SK-N-SH (cell line): ENCODE measurements at regions not wholly inside any gene's neighbourhood (a gene's known extent, or its start where the extent isn't known, plus 50 kb on each side); places are given as distances from the start of the nearest gene placed in this dataset.

Experiments used
- CTCF ChIP-seq: fragments of 200-600 bp; sonication (generic); IDR thresholded peaks from 2 replicates; pipeline ENCODE4 v1.6.1; 2017; ENCODE audit warnings: antibody characterized with exemption, mild to moderate bottlenecking, moderate library complexity
- EZH2phosphoT487 ChIP-seq: fragments of 200-600 bp; sonication (generic); IDR thresholded peaks from 2 replicates; pipeline ENCODE4 v1.6.1; 2017; ENCODE audit warnings: low read depth, mixed run types, mild to moderate bottlenecking, antibody characterized with exemption, moderate library complexity, borderline replicate concordance
- MXI1 ChIP-seq: IDR thresholded peaks from 2 replicates; pipeline ENCODE4 v1.6.1; 2012; ENCODE audit warnings: mild to moderate bottlenecking, low read depth, low read length, improper control_type of control experiment
- POLR2AphosphoS5 ChIP-seq: IDR thresholded peaks from 2 replicates; pipeline ENCODE4 v1.6.1; 2012; ENCODE audit warnings: low read depth, low read length
- RFX5 ChIP-seq: IDR thresholded peaks from 2 replicates; pipeline ENCODE4 v1.6.1; 2012; ENCODE audit warnings: mild to moderate bottlenecking, improper control_type of control experiment, low read length
- ZBTB33 ChIP-seq: IDR thresholded peaks from 2 replicates; pipeline ENCODE4 v1.4.0; 2012; ENCODE audit warnings: low read depth, borderline replicate concordance
- TF ChIP-seq, protein P1 (sequence below): IDR thresholded peaks from 2 replicates; pipeline ENCODE4 v1.6.1; 2012; ENCODE audit warnings: mild to moderate bottlenecking, low read depth, low read length, moderate library complexity

- no peak for TF ChIP-seq ZBTB33
- no peak for TF ChIP-seq RFX5
- no peak for TF ChIP-seq POLR2AphosphoS5
- no peak for TF ChIP-seq EZH2phosphoT487
- no peak for TF ChIP-seq CTCF
- no peak for TF ChIP-seq MXI1
- TF ChIP-seq, protein P1, sequence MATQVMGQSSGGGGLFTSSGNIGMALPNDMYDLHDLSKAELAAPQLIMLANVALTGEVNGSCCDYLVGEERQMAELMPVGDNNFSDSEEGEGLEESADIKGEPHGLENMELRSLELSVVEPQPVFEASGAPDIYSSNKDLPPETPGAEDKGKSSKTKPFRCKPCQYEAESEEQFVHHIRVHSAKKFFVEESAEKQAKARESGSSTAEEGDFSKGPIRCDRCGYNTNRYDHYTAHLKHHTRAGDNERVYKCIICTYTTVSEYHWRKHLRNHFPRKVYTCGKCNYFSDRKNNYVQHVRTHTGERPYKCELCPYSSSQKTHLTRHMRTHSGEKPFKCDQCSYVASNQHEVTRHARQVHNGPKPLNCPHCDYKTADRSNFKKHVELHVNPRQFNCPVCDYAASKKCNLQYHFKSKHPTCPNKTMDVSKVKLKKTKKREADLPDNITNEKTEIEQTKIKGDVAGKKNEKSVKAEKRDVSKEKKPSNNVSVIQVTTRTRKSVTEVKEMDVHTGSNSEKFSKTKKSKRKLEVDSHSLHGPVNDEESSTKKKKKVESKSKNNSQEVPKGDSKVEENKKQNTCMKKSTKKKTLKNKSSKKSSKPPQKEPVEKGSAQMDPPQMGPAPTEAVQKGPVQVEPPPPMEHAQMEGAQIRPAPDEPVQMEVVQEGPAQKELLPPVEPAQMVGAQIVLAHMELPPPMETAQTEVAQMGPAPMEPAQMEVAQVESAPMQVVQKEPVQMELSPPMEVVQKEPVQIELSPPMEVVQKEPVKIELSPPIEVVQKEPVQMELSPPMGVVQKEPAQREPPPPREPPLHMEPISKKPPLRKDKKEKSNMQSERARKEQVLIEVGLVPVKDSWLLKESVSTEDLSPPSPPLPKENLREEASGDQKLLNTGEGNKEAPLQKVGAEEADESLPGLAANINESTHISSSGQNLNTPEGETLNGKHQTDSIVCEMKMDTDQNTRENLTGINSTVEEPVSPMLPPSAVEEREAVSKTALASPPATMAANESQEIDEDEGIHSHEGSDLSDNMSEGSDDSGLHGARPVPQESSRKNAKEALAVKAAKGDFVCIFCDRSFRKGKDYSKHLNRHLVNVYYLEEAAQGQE = no peak
These were observed 277.6 kb downstream of the BTG1 start for GRCh38 chr12:91868054-91868453.
